ENCODE measurements at regions not wholly inside any gene's neighbourhood (a gene's known extent, or its start where the extent isn't known, plus 50 kb on each side); places are given as distances from the start of the nearest gene placed in this dataset.

DNA sequence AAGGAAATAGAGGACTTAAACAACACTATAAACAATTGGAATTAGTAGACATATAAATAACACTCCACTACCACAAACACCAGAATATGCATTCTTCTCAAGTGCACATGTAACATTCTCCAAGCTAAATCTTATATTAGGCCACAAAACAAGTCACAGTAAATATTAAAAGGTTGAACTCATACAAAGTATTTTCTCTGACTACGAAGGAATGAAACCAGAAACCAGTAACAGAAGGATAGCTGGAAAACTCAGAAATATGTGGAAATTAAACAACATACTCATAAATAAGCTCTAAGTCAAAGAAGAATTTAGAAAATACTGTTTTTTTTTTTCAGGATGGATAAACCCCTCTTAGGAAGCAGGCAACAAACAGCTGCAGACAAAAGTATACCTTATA, 77.4 kb upstream of the IGFBP3 start:
- H3K36me3 ChIP-seq (ENCODE audit: control insufficient read depth in 2 of 2, insufficient read depth in 2 of 2, low read length in 1 of 2), result no peaks in the 10 kb centered on the region
- 78 to 84% methylated on average over 1 of the region's 1 CpG for WGBS, 2 donors
- H3K4me3 ChIP-seq (ENCODE audit: low read depth in 1 of 2, low read length in 2 of 2), result no peak overlapping the region
- H3K27ac ChIP-seq (ENCODE audit: low read depth in 2 of 2, low read length in 1 of 2), result no peak overlapping the region
- H3K4me1 ChIP-seq (ENCODE audit: control insufficient read depth in 2 of 2, insufficient read depth in 2 of 2, low read length in 1 of 2), result no peaks in the 10 kb centered on the region
- peaks cover 2 to 5% of the 10 kb centered on the region in 2 donors for H3K9me3 ChIP-seq (ENCODE audit: control insufficient read depth in 2 of 2, insufficient read depth in 1 of 2, low read depth in 1 of 2, low read length in 1 of 2)
- no peaks in the 10 kb centered on the region for H3K27me3 ChIP-seq (ENCODE audit: control insufficient read depth in 1 of 2, insufficient read depth in 2 of 2, low read length in 2 of 2)

DNA sequence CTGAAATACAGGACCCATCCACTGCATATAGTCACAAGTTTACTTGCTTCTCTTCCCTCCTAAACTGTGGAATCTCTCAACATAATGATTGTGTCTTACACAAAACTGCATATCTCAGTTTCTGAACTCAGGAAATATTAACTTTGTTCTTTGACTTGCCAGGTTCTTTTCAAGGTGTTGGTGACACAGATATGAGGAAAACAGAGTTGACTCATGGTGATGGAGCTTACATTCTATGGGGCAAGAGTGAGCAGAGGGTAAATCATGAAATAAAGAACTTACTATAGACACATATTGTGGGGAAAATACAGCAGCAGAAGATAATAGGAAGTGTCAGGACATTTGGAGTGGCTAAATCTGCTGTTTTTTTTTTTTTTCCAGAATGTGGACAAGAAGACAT, 72.5 kb upstream of the IGFBP3 start:
- no peaks in the 10 kb centered on the region for H3K36me3 ChIP-seq (ENCODE audit: control insufficient read depth in 2 of 2, insufficient read depth in 2 of 2, low read length in 1 of 2)
- H3K4me3 ChIP-seq (ENCODE audit: low read depth in 1 of 2, low read length in 2 of 2), result no peak overlapping the region
- H3K9me3 ChIP-seq (ENCODE audit: control insufficient read depth in 2 of 2, insufficient read depth in 1 of 2, low read depth in 1 of 2, low read length in 1 of 2), result peaks cover 2 to 5% of the 10 kb centered on the region in 2 donors
- no peaks in the 10 kb centered on the region for H3K4me1 ChIP-seq (ENCODE audit: control insufficient read depth in 2 of 2, insufficient read depth in 2 of 2, low read length in 1 of 2)
- H3K27ac ChIP-seq (ENCODE audit: low read depth in 2 of 2, low read length in 1 of 2), result no peak overlapping the region
- no peaks in the 10 kb centered on the region for H3K27me3 ChIP-seq (ENCODE audit: control insufficient read depth in 1 of 2, insufficient read depth in 2 of 2, low read length in 2 of 2)

DNA sequence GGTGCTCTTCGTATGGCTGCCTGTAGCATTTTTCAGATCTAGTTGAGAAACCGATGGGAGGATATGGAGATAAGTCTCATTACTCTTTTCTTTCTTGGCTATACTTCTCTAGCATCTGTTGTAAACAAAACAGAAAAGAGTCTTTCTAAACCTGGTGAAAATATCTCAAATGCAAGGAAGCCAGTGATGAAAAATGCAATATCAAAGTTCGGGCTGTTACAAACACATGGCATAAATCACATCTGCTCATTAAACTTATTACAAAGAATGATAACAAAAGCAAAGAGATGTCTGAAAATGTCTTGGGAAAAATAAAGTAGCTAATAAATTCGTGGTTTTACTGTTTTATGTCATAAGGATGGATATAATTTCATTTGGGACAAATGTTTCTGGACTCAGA, 71.8 kb upstream of the IGFBP3 start:
- Histone ChIP-seq H3K27ac (ENCODE audit: low read depth in 2 of 2, low read length in 1 of 2) (no peak overlapping the region), H3K36me3 (ENCODE audit: control insufficient read depth in 2 of 2, insufficient read depth in 2 of 2, low read length in 1 of 2) (no peaks in the 10 kb centered on the region), H3K4me1 (ENCODE audit: control insufficient read depth in 2 of 2, insufficient read depth in 2 of 2, low read length in 1 of 2) (no peaks in the 10 kb centered on the region), H3K27me3 (ENCODE audit: control insufficient read depth in 1 of 2, insufficient read depth in 2 of 2, low read length in 2 of 2) (no peaks in the 10 kb centered on the region), H3K9me3 (ENCODE audit: control insufficient read depth in 2 of 2, insufficient read depth in 1 of 2, low read depth in 1 of 2, low read length in 1 of 2) (peaks cover 2 to 7% of the 10 kb centered on the region in 2 donors), H3K4me3 (ENCODE audit: low read depth in 1 of 2, low read length in 2 of 2) (no peak overlapping the region)
- 66 to 68% methylated on average over 4 of the region's 4 CpGs for WGBS, 2 donors

DNA sequence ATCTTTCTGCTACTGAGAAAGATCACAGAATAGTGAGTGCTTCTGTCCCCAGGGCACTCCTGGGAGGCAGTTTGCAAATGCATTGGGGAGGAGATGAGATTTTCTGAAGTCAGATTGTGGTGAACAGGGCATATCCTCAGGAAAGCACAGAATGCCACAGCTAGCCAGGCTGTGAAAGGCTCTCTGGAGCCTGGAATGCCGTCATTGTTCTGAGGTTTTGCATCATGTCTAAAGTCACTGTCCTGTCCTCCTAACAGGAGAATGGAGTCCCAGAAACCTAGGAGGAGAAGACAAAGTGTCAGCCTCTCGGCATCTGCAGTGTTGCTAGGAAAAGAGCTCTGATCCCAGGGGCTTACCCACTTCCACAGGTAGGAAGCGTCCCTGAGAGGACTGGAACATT, 69.2 kb upstream of the IGFBP3 start:
- Histone ChIP-seq H3K27me3 (ENCODE audit: control insufficient read depth in 1 of 2, insufficient read depth in 2 of 2, low read length in 2 of 2) (no peaks in the 10 kb centered on the region), H3K36me3 (ENCODE audit: control insufficient read depth in 2 of 2, insufficient read depth in 2 of 2, low read length in 1 of 2) (no peaks in the 10 kb centered on the region), H3K4me1 (ENCODE audit: control insufficient read depth in 2 of 2, insufficient read depth in 2 of 2, low read length in 1 of 2) (no peaks in the 10 kb centered on the region), H3K4me3 (ENCODE audit: low read depth in 1 of 2, low read length in 2 of 2) (no peak overlapping the region), H3K9me3 (ENCODE audit: control insufficient read depth in 2 of 2, insufficient read depth in 1 of 2, low read depth in 1 of 2, low read length in 1 of 2) (peaks cover 2 to 3% of the 10 kb centered on the region in 2 donors), H3K27ac (ENCODE audit: low read depth in 2 of 2, low read length in 1 of 2) (no peak overlapping the region)
- 61 to 72% methylated on average over 3 of the region's 3 CpGs for WGBS, 2 donors

DNA sequence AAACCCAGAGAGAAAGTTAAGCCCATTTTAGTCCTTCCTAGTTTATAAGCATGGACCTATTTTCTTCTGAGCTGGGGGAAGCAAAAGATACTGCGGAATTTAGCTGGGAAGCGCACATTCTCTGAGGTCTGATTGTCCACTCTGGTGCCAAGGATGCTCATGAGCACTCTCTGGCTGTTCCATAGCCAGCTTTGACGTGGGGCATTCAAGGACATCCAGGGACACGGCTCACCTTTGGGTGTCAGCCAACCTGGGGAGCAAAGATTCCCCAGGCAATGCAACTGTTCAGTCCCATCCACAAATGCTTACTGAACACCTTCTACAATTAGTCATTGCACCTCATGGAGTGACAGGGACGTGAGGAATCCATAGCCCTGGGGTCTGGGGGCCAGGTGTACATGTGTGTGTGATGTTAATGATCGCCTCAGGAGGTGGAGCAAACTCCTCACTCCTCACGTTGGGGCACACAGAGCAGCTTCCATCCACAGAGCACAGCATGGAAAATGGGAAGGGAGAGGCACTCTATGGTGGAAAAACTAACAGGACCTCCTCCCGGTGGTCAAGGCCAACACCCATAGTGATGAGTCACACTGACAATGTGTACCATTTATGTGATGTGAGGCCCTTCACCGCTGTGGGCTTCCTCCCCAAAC, 67.5 kb upstream of the IGFBP3 start:
- WGBS, 2 donors, result 71 to 75% methylated on average over 9 of the region's 9 CpGs

DNA sequence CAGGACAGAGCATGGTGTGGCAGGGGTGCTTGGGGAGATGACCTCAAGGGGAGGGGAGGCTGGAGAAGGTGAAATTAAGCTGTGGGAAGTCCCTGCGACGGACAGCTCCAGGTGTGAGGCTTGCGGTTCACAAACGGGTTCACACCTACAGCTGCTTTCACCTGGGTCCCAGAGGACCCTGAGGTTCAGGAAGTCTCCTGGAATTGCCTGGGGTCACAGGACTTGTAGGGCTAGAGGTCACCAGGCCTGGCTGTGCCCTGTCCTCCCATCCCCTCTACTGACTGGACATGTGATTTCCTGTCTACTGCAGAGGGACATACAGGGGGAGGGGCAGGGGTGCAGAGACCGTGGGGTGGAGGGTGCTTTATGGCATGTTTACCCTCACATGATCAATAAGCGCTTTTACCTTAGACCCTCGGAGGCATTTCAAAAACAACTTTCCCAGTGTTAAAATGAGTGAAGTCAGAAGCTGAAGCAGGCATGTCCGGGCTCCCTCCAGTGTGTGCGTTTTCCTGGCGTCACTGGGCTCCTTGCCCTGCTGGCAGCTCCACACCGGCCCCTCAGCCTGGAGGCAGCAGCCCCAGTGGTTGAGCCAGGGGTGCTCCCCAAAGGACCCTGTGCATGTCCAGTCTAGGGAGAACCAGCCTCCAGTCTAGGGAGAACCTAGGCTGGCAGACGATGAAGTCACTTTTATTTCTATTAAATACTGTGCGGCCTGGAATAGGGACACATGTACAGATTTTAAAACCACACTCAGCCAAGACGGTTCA, 66.6 kb upstream of the IGFBP3 start:
- Histone ChIP-seq H3K4me3 (ENCODE audit: low read depth in 1 of 2, low read length in 2 of 2) (no peak overlapping the region), H3K27me3 (ENCODE audit: control insufficient read depth in 1 of 2, insufficient read depth in 2 of 2, low read length in 2 of 2) (no peaks in the 10 kb centered on the region), H3K27ac (ENCODE audit: low read depth in 2 of 2, low read length in 1 of 2) (no peak overlapping the region), H3K36me3 (ENCODE audit: control insufficient read depth in 2 of 2, insufficient read depth in 2 of 2, low read length in 1 of 2) (no peaks in the 10 kb centered on the region), H3K9me3 (ENCODE audit: control insufficient read depth in 2 of 2, insufficient read depth in 1 of 2, low read depth in 1 of 2, low read length in 1 of 2) (peaks cover 2 to 3% of the 10 kb centered on the region in 2 donors), H3K4me1 (ENCODE audit: control insufficient read depth in 2 of 2, insufficient read depth in 2 of 2, low read length in 1 of 2) (no peaks in the 10 kb centered on the region)
- WGBS, 2 donors, result 58 to 65% methylated on average over 14 of the region's 14 CpGs

More for the DNA sequence above, 67.5 kb upstream of the IGFBP3 start:
- H3K36me3 ChIP-seq (ENCODE audit: control insufficient read depth in 2 of 2, insufficient read depth in 2 of 2, low read length in 1 of 2), result no peaks in the 10 kb centered on the region
- H3K4me3 ChIP-seq (ENCODE audit: low read depth in 1 of 2, low read length in 2 of 2), result no peak overlapping the region
- H3K27me3 ChIP-seq (ENCODE audit: control insufficient read depth in 1 of 2, insufficient read depth in 2 of 2, low read length in 2 of 2), result no peaks in the 10 kb centered on the region
- H3K9me3 ChIP-seq (ENCODE audit: control insufficient read depth in 2 of 2, insufficient read depth in 1 of 2, low read depth in 1 of 2, low read length in 1 of 2), result peaks cover 2 to 3% of the 10 kb centered on the region in 2 donors
- no peak overlapping the region for H3K27ac ChIP-seq (ENCODE audit: low read depth in 2 of 2, low read length in 1 of 2)
- H3K4me1 ChIP-seq (ENCODE audit: control insufficient read depth in 2 of 2, insufficient read depth in 2 of 2, low read length in 1 of 2), result no peaks in the 10 kb centered on the region

DNA sequence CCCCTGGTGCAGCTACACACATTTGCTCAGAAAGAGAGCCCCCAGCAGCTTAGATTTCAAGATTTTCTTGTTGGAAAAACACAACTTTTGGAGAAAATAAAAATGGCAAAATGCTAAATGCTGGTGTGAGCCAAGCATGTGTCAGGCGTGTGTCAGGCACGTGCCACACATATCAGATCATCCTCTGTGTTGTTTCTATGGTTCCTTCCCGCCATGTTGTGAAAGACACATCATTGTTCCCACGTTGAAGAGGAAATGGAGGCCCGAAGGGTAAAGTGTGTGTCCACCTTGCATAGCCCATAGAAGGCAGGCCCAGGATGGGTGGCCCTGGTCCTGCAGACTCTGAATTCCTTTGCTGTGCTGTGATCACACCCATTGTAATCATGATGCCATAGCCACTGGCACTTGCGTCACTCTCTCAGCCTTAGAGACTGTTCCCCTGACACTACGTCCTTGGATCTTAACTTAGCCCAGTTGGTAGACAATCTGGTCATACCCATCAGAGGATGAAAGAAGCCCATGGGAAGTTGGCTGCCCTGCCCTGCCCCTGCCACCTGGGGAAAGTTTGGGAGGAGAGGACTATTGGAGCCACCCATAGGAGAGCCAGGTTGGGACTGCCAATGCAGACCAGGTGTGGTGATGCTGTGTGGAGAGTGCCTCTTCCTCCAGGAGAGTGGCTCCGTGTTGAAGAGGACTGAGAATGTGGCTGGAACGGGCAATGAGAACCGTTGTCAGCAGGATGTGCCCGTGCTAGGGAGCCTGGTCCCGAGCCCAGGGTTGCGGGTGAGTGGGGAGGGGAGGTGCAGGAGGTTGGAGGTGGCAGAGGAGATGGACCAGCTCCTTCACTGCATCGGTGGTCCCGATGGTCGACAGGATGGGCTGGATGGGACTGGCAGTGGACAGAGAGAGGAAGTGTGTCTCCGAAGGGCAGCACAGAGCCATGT, 65.6 kb upstream of the IGFBP3 start:
- H3K36me3 ChIP-seq (ENCODE audit: control insufficient read depth in 2 of 2, insufficient read depth in 2 of 2, low read length in 1 of 2), result no peaks in the 10 kb centered on the region
- H3K4me1 ChIP-seq (ENCODE audit: control insufficient read depth in 2 of 2, insufficient read depth in 2 of 2, low read length in 1 of 2), result no peaks in the 10 kb centered on the region
- no peaks in the 10 kb centered on the region for H3K27me3 ChIP-seq (ENCODE audit: control insufficient read depth in 1 of 2, insufficient read depth in 2 of 2, low read length in 2 of 2)
- H3K9me3 ChIP-seq (ENCODE audit: control insufficient read depth in 2 of 2, insufficient read depth in 1 of 2, low read depth in 1 of 2, low read length in 1 of 2), result peaks cover 2 to 3% of the 10 kb centered on the region in 2 donors
- no peak overlapping the region for H3K27ac ChIP-seq (ENCODE audit: low read depth in 2 of 2, low read length in 1 of 2)
- H3K4me3 ChIP-seq (ENCODE audit: low read depth in 1 of 2, low read length in 2 of 2), result no peak overlapping the region
- 92 to 93% methylated on average over 17 of the region's 17 CpGs for WGBS, 2 donors

DNA sequence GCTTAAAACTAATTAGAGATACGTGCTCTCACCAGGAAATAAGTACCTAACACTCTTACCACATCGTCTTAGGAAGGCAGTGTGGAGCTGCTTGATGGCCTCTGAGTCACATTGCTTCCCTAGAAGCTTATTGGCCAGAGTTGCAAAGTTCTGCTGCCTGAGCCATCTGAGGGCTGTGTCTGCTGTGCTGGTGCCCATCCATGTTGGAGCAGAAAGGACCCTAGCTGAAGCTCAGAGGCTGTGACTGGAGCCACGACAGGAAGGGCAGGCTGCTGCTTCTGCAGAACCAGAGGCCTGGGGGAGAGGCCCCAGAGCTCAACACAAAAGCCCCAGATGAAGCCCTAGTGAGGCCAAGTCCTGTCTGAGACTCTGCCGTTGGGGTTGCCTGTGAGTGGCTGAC, 64.8 kb upstream of the IGFBP3 start:
- 62 to 74% methylated on average over 4 of the region's 4 CpGs for WGBS, 2 donors
- Histone ChIP-seq H3K27me3 (ENCODE audit: control insufficient read depth in 1 of 2, insufficient read depth in 2 of 2, low read length in 2 of 2) (no peaks in the 10 kb centered on the region), H3K36me3 (ENCODE audit: control insufficient read depth in 2 of 2, insufficient read depth in 2 of 2, low read length in 1 of 2) (no peaks in the 10 kb centered on the region), H3K4me1 (ENCODE audit: control insufficient read depth in 2 of 2, insufficient read depth in 2 of 2, low read length in 1 of 2) (peaks cover 0 to 2% of the 10 kb centered on the region in 2 donors), H3K27ac (ENCODE audit: low read depth in 2 of 2, low read length in 1 of 2) (no peak overlapping the region), H3K9me3 (ENCODE audit: control insufficient read depth in 2 of 2, insufficient read depth in 1 of 2, low read depth in 1 of 2, low read length in 1 of 2) (peaks cover 2 to 3% of the 10 kb centered on the region in 2 donors), H3K4me3 (ENCODE audit: low read depth in 1 of 2, low read length in 2 of 2) (no peak overlapping the region)

DNA sequence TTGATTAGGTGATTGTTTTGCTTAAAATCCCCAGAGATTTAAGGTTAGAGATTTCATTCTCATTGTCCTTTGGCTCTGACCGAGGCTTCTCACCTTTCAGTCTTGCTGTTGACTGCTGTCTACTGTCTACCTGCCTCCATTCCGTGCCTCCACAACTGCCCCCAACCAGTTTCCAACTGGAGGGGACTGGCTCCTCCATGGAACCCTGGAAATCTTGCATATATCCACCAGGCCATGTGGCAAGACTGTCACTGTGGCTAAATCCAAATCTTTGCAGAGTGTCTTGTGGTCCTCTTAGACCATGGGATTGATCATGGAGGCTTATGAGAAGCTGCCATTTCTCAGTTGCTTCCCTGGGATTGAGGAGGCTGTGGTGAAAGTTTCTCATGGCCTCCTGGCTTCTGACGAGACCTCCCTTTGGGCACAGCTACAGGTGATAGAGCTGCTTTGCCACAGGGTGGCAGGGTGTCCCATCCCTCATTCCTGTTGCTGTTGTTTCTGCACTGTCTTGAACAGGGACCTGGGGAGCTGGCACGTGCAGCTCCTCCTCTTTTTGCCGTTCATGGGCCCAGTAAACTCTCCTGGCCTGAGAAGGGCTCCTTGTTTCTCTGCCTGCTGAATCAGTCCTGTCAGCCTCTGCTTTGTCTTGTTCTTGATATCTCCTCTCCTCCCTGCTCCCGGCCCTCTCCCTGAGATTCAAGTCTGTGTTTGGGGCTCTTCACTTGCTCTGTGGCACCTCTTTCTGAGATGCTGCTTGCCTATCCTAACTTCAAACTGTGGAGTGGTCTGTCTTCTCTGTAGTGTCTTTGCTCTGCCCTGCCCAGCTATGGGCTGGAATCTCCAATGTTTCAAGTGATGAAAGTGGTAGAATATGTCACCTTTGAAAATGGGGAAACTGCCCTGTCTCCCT, 63.6 kb upstream of the IGFBP3 start:
- H3K36me3 ChIP-seq (ENCODE audit: control insufficient read depth in 2 of 2, insufficient read depth in 2 of 2, low read length in 1 of 2), result no peaks in the 10 kb centered on the region
- 73 to 83% methylated on average over 6 of the region's 6 CpGs for WGBS, 2 donors
- no peak overlapping the region for H3K27ac ChIP-seq (ENCODE audit: low read depth in 2 of 2, low read length in 1 of 2)
- H3K27me3 ChIP-seq (ENCODE audit: control insufficient read depth in 1 of 2, insufficient read depth in 2 of 2, low read length in 2 of 2), result no peaks in the 10 kb centered on the region
- H3K9me3 ChIP-seq (ENCODE audit: control insufficient read depth in 2 of 2, insufficient read depth in 1 of 2, low read depth in 1 of 2, low read length in 1 of 2), result peaks cover 2 to 3% of the 10 kb centered on the region in 2 donors
- no peak overlapping the region for H3K4me3 ChIP-seq (ENCODE audit: low read depth in 1 of 2, low read length in 2 of 2)
- H3K4me1 ChIP-seq (ENCODE audit: control insufficient read depth in 2 of 2, insufficient read depth in 2 of 2, low read length in 1 of 2), result peaks cover 0 to 3% of the 10 kb centered on the region in 2 donors

Measured in esophagus (tissue), 2 donors.